GM21515 (cell line): ENCODE measurements at regions not wholly inside any gene's neighbourhood (a gene's known extent, or its start where the extent isn't known, plus 50 kb on each side); places are given as distances from the start of the nearest gene placed in this dataset.
A peak's percentile ranks its signal among the peaks of the same experiment; 100 is the strongest.

Experiments used
- ATAC-seq: cut with Tn5 transposase; IDR thresholded peaks from one replicate; pipeline ENCODE4 v1.9.1; 2021; ENCODE audit not compliant: unreplicated experiment

- no peak for ATAC-seq
Observed at GRCh38 chr3:135781026-135781815, 184.3 kb upstream of the PPP2R3A start.

DNA sequence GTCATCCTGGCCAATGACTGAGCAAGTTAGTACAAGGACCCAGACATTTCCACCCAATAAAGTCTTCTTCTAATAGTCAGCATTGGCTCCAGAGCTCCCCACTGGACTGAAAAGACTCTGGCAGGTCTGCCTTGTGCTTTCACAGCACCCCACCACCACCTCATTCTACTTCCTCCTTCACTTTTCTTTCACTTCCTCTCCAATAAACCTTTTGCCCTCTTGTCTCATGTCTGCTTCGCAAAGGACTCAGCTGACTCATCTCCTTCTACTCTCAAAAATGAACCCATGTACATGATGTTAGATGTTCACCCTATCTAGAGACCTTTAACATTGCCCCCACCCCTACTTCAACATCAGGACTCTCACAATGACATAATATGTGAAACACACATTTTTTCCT is 181.0 kb upstream of the PPP2R3A start:
- ATAC-seq, result peak; percentile 77

DNA sequence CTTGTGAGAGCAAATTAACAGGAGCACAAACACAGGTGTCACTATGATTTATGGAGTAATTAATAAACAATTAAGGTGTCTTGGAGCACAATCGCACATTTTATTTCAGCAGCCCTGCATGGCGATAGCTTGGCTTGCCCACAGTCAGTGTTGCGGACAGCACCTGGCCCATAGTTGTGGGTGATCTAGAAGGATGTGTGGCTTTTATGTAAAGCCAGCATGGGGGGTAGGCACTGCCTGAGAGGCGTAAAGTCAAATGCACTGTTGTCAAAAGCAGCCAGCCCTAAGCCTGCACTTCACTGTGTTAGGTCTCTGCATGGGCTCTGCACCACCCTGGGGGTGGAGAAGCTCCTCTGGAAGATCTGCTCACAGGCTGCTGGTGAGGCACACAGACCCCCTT is 177.4 kb upstream of the PPP2R3A start:
- ATAC-seq, result no peak

DNA sequence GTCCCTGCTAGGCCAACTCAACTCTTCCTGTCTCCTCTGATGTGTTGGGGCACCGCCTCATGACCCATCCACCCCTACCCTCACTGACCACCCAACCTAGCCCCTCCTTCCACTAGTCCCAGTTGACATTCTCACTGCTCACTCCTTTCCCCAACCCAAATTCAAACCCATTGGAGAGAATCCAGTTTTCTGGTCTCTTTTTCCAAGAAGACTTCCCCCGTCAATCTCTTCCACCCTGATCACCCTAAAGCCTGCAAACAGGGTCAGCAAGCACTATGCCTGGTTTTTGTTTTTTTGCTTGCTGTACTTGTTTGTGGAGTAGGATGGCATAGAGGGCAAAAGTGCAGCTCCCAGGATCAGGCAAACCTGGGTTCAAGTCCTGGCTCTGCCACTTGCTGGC is 176.6 kb upstream of the PPP2R3A start:
- ATAC-seq, result no peak

- no peak for ATAC-seq
Observed at GRCh38 chr3:135792174-135792573, 173.4 kb upstream of the PPP2R3A start.

- no peak for ATAC-seq
Observed at GRCh38 chr3:135792858-135793475, 172.6 kb upstream of the PPP2R3A start.

DNA sequence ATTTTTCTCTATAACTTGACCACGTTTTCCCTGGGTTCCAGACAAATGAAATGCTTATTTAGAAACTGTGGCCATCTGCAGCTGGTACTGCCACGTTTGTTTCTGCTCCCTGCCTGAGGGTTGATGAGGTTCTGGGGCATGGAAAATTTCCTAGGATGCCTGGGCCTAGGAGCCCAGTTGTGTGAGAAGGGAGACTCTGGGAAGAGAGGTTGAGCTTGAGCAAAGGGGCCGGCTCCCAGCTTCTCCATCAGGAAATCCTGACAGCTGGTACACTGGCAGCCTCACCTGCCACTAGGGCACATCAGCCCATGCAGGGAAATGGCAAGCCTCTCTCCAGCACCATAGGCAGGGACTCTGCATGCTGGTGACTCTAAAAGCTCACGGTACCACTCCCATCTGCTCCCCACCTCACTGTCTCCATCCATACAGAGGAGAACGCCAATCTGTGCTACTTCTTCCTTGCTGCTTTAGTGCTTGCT is 165.4 kb upstream of the PPP2R3A start:
- no peak for ATAC-seq

- ATAC-seq, result no peak
Observed at GRCh38 chr3:135801018-135801417, 164.5 kb upstream of the PPP2R3A start.

DNA sequence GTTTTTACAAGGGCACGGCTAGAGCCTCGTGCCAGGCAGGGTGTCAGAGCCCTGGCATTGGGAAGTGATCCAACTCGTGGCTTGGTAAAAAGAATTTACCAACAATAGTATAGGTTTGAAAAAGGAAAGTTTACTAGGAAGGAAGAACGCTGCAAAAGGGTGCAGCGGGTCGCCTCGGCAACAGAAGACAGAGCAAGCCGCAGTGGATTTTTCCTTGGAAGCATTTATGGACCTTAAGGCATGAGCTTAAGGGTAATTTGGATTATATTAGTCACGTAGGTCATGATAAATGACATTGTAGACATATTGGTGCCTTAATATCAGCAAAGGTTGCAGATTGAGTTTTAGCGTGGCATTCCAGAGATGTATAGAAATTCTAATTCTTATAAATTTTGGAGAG is 163.4 kb upstream of the PPP2R3A start:
- ATAC-seq, result no peak

- no peak for ATAC-seq
Observed at GRCh38 chr3:135803028-135803692, 162.4 kb upstream of the PPP2R3A start.

DNA sequence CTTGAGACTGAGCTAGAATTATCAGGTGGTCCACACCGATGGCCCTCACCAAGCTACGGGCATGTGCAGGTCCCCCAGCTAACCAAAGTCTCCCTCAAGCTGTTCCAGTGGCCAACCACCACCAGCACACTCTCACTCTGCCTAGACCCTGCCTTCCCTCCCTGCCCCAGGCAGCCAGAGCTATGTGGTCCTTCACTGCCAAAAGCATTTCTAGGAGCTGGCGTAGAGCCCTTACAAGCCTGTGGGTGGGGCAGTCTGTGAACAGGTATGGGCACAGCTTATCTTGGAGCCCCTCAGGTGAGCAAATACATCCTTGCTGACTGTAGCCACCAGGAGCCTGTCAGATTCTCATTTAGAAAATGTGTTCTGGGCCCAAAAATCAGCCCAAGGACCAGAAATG is 159.8 kb upstream of the PPP2R3A start:
- no peak for ATAC-seq

DNA sequence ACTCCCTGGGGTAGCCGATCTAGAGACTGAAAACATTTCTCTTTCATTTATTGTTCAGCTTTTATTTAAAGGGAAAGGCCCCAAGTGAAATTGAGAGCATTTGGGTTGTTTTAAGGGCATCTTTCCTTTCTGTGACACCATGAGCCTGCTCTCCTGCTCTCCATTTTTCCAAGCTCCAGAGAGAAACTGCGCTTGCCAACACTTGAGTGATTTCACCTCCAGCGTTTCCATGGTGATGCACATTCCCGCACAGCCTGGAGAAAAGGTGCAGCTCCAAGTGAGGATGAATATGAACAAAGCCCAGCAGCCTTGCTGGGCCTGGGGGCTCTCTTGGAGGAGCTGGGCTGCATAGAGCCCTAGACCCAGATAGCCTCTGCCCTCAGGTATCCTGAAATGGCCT is 159.2 kb upstream of the PPP2R3A start:
- no peak for ATAC-seq

DNA sequence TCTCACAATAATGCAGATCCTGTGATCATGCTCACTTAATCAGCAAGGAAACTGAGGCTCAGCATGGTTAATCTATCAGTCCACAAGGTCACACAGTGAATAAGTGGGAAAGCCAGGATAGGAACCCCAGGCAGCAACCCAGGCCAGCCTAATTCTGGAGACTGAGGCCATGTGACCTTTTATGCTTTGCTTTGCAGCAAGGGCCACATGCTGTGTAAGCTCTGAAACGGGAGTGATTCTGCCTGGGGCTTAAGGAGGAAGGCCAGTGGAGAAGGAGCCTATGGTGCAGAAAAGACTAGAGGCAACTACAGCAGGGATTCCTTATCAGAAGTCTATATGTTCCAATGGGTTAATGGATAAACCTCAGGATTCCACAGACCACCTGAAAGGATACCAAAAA is 157.6 kb upstream of the PPP2R3A start:
- no peak for ATAC-seq

GRCh38 chr3:135809021-135809634 is 156.4 kb upstream of the PPP2R3A start:
- ATAC-seq, result no peak

DNA sequence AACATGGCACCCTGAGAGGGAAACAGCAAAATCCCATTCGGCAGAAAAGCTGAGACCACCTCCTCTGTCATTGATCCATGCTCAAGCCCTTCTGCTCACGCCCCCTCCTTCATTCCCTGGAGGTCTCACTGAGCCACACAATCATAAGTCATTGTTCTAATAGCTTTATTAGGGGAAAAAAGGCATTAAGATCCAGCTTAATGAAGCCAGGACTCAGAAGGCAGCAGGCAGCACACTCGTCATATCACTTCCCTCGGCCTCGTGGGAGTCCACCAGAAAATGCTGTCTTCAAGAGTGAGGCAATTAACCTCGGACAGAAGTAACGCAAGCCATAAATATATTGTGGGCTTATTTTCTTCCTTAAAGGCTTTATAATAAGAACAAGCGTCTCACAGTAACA is 153.9 kb upstream of the PPP2R3A start:
- no peak for ATAC-seq

GRCh38 chr3:135812057-135812456 is 153.5 kb upstream of the PPP2R3A start:
- no peak for ATAC-seq

- no peak for ATAC-seq
Observed at GRCh38 chr3:135834465-135834864, 131.1 kb upstream of the PPP2R3A start.

DNA sequence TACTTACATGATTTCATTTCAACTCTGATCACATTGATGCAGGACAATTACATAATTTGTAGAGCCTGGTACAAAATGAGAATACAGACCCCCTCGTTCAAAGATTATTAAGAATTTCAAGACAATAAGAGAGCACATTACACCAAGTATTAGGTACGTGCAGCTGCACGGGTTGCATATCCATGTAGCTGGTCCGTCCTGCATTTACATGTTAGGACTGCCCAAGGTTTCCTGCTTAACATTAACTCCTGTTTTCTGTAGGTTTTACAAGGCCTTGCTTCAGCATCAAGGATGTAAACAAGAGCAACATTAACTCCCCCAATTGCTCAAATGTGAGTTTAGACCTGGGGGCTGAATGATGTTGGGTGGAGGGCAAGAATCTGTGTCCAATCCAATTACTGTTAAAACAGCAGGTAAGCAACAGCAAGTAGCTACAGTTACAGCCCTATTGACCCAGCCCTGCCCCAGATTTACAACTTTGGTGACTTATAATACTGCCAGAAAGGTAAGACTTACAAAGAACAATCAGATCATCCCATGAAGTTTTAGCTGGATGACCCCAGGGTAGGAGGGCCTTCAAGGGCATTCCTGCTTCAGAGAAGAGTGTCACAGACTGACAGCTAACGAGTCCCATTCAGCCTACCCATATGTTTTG is 127.4 kb upstream of the PPP2R3A start:
- ATAC-seq, result no peak

GRCh38 chr3:135840436-135840835 is 125.1 kb upstream of the PPP2R3A start:
- ATAC-seq, result no peak

GRCh38 chr3:135844386-135844785 is 121.1 kb upstream of the PPP2R3A start:
- ATAC-seq, result no peak

DNA sequence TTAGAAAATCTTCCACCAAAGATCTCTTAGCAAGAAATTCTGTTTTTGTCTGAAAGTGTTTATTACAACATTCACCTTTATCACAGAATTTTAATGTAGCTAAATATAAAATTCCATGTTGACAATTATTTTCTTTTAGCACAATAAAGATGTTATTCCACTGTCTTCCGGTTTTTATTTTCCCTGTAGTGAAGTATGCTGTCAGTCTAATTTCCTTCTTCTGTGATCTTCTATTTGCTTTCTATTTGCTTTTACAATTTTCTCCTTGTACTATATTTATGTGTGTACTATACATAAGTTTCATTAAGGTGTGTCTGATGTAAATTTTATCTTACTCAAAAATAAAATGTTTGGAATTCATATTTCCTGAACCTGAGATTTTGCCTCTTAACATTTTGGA is 117.5 kb upstream of the PPP2R3A start:
- ATAC-seq, result no peak
